ENCODE measurements at regions not wholly inside any gene's neighbourhood (a gene's known extent, or its start where the extent isn't known, plus 50 kb on each side); places are given as distances from the start of the nearest gene placed in this dataset.

DNA sequence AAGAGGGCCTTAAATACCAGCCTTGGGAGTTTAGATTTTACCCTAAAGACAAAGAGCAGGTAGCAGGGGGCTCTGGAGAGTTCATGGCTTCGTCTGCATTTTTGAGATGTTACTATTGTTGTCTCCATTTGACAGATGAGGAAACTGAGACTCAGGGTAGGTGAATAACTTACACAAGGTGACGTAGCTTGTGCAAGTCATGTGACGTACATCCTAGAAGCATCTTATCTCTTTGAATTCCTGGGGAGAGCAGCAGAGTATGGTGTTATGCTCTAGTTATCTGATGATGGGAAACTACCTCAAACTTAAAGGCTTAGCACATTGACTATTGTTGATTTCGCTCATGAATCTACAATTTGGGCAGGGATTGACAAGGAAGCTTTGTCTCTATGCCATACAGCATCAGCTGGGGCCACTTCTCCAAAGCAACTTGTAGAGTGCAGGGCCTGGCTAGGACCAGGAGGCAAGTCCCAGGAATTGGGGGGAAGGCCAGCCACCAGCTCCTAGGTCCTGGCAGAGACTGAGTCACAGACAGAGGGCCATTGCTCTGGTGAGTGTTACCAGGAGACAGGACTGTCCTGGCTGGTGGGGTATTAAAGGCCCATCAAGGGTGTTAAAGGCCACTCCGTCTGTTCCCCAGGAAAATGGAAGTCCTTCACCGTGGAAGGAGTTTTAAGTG, 52.1 kb upstream of the TSKU start:
- H3K4me1 ChIP-seq = peaks cover 18% of the 10 kb centered on the region
- no peak for DNase-seq (ENCODE audit: low read depth in 1 of 2, low spot score in 1 of 2)
- H3K9me3 ChIP-seq = no peaks in the 10 kb centered on the region
- no peak for FAIRE-seq
- no peak overlapping the region for H3K4me2 ChIP-seq
- H3K4me3 ChIP-seq = no peak overlapping the region
- ChIA-PET CTCF (interaction anchor here (0.8 to 9.8 kb wide), 7 partner anchors 8 to 360 kb away, joined by 3 to 207 read pairs (median 20); no protein-coding TSS in a partner anchor), POLR2A (no interaction called here)
- 0 out of 6 replicates have a peak overlapping the region, but pooled peaks of 1 of the 2 experiments have one; percentile 15 for H3K27ac ChIP-seq
- no peak for ATAC-seq
- no peak for TF ChIP-seq RCOR1 (IDR thresholded peaks at IDR 0.05; ENCODE audit: low read depth, low read length)
- TF ChIP-seq PHF8 (IDR thresholded peaks at IDR 0.05; ENCODE audit: borderline replicate concordance, low read depth) = no peak
- no peak for TF ChIP-seq BHLHE40 (IDR thresholded peaks at IDR 0.05; ENCODE audit: low read depth, low read length)
- TF ChIP-seq, protein P1, sequence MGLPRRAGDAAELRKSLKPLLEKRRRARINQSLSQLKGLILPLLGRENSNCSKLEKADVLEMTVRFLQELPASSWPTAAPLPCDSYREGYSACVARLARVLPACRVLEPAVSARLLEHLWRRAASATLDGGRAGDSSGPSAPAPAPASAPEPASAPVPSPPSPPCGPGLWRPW (IDR thresholded peaks at IDR 0.05) = no peak
- TF ChIP-seq RARB (CRISPR knock-in tag; IDR thresholded peaks at IDR 0.05) = no peak
- TF ChIP-seq TP53 (CRISPR knock-in tag; IDR thresholded peaks at IDR 0.05) = no peak
- TF ChIP-seq, protein P2, sequence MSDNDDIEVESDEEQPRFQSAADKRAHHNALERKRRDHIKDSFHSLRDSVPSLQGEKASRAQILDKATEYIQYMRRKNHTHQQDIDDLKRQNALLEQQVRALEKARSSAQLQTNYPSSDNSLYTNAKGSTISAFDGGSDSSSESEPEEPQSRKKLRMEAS (IDR thresholded peaks at IDR 0.05) = no peak
- no peak for TF ChIP-seq FOSL2 (IDR thresholded peaks at IDR 0.05)
- no peak for TF ChIP-seq FOSL2 (CRISPR knock-in tag; IDR thresholded peaks at IDR 0.05)
- no peak for TF ChIP-seq NR3C1 (IDR thresholded peaks at IDR 0.05)
- TF ChIP-seq, protein P3, sequence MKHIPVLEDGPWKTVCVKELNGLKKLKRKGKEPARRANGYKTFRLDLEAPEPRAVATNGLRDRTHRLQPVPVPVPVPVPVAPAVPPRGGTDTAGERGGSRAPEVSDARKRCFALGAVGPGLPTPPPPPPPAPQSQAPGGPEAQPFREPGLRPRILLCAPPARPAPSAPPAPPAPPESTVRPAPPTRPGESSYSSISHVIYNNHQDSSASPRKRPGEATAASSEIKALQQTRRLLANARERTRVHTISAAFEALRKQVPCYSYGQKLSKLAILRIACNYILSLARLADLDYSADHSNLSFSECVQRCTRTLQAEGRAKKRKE (CRISPR knock-in tag; IDR thresholded peaks at IDR 0.05; ENCODE audit: low read depth) = no peak
- no peak for TF ChIP-seq ZSCAN20 (CRISPR knock-in tag; IDR thresholded peaks at IDR 0.05)
- no peak for TF ChIP-seq MYC (IDR thresholded peaks at IDR 0.05; ENCODE audit: borderline replicate concordance, low read length)
- no peak for TF ChIP-seq CHD2 (IDR thresholded peaks at IDR 0.05; ENCODE audit: low read length, partially characterized antibody)
- 70% methylated on average over 6 of the region's 6 CpGs for WGBS (ENCODE audit: missing lambda C conversion rate)

DNA sequence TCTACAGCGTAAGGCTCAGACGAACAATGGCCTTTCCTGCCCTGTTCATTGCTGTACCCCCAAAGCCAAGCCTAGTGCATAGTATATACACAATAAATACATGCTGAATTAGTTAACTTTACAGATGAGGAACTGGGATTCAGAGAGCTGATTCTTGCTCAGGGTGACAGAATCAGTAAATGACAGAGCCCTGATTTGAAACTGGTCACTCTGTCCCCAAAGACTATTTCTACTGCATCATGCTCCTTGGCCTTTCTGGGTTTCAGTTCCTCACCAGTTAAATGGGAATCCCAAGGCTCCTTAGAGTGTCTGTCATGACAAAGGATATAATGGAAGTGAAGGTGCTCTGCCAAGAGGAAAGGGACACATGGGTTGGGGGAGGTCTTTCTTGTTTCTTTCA, 50.5 kb upstream of the TSKU start:
- 92% methylated on average over 2 of the region's 2 CpGs for WGBS (ENCODE audit: missing lambda C conversion rate)
- TF ChIP-seq, protein P4, sequence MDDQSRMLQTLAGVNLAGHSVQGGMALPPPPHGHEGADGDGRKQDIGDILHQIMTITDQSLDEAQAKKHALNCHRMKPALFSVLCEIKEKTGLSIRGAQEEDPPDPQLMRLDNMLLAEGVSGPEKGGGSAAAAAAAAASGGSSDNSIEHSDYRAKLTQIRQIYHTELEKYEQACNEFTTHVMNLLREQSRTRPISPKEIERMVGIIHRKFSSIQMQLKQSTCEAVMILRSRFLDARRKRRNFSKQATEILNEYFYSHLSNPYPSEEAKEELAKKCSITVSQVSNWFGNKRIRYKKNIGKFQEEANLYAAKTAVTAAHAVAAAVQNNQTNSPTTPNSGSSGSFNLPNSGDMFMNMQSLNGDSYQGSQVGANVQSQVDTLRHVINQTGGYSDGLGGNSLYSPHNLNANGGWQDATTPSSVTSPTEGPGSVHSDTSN (IDR thresholded peaks at IDR 0.05) = no peak
- TF ChIP-seq PHF8 (IDR thresholded peaks at IDR 0.05; ENCODE audit: borderline replicate concordance, low read depth) (no peak), JUN (IDR thresholded peaks at IDR 0.05) (no peak), FOSL2 (IDR thresholded peaks at IDR 0.05) (no peak), FOSL2 (CRISPR knock-in tag; IDR thresholded peaks at IDR 0.05) (no peak), EHMT2 (IDR thresholded peaks at IDR 0.05; ENCODE audit: low read depth) (no peak), JUNB (IDR thresholded peaks at IDR 0.05) (no peak), ZC3H11A (IDR thresholded peaks at IDR 0.05) (no peak), POLR2AphosphoS2 (conservative IDR thresholded peaks at IDR 0.05; ENCODE audit: low read length) (no peak), RFX5 (IDR thresholded peaks at IDR 0.05) (no peak), MAFK (IDR thresholded peaks at IDR 0.05; ENCODE audit: partially characterized antibody) (no peak), CEBPB (IDR thresholded peaks at IDR 0.05) (no peak), MAZ (IDR thresholded peaks at IDR 0.05; ENCODE audit: borderline replicate concordance, low read depth, low read length) (no peak), EP300 (IDR thresholded peaks at IDR 0.05) (no peak), RAD21 (conservative IDR thresholded peaks at IDR 0.05 in 1 of 2, IDR thresholded peaks at IDR 0.05 in 1 of 2) (no peak), KDM1A (IDR thresholded peaks at IDR 0.05; ENCODE audit: low read depth) (no peak)
- TF ChIP-seq, protein P5, sequence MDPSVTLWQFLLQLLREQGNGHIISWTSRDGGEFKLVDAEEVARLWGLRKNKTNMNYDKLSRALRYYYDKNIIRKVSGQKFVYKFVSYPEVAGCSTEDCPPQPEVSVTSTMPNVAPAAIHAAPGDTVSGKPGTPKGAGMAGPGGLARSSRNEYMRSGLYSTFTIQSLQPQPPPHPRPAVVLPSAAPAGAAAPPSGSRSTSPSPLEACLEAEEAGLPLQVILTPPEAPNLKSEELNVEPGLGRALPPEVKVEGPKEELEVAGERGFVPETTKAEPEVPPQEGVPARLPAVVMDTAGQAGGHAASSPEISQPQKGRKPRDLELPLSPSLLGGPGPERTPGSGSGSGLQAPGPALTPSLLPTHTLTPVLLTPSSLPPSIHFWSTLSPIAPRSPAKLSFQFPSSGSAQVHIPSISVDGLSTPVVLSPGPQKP (IDR thresholded peaks at IDR 0.05; ENCODE audit: low read depth, low read length) = no peak
- TF ChIP-seq, protein P6, sequence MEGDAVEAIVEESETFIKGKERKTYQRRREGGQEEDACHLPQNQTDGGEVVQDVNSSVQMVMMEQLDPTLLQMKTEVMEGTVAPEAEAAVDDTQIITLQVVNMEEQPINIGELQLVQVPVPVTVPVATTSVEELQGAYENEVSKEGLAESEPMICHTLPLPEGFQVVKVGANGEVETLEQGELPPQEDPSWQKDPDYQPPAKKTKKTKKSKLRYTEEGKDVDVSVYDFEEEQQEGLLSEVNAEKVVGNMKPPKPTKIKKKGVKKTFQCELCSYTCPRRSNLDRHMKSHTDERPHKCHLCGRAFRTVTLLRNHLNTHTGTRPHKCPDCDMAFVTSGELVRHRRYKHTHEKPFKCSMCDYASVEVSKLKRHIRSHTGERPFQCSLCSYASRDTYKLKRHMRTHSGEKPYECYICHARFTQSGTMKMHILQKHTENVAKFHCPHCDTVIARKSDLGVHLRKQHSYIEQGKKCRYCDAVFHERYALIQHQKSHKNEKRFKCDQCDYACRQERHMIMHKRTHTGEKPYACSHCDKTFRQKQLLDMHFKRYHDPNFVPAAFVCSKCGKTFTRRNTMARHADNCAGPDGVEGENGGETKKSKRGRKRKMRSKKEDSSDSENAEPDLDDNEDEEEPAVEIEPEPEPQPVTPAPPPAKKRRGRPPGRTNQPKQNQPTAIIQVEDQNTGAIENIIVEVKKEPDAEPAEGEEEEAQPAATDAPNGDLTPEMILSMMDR (IDR thresholded peaks at IDR 0.05) = no peak
- TF ChIP-seq, protein P7, sequence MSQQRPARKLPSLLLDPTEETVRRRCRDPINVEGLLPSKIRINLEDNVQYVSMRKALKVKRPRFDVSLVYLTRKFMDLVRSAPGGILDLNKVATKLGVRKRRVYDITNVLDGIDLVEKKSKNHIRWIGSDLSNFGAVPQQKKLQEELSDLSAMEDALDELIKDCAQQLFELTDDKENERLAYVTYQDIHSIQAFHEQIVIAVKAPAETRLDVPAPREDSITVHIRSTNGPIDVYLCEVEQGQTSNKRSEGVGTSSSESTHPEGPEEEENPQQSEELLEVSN (IDR thresholded peaks at IDR 0.05; ENCODE audit: borderline replicate concordance, low read depth) = no peak
- TF ChIP-seq, protein P2 (IDR thresholded peaks at IDR 0.05) = no peak

More for the DNA sequence above, 50.5 kb upstream of the TSKU start:
- ChIA-PET POLR2A (no interaction called here), CTCF (interaction anchor here (1.3 to 9.8 kb wide), 10 partner anchors 10 to 187 kb away, joined by 3 to 207 read pairs (median 36); no protein-coding TSS in a partner anchor)
- peaks cover 24% of the 10 kb centered on the region for H3K4me1 ChIP-seq
- H3K4me3 ChIP-seq = no peak overlapping the region
- no peaks in the 10 kb centered on the region for H3K9me3 ChIP-seq
- H3K4me2 ChIP-seq = no peak overlapping the region
- FAIRE-seq (no peak), DNase-seq (ENCODE audit: low read depth in 1 of 2, low spot score in 1 of 2) (no peak), ATAC-seq (no peak)
- H3K27ac ChIP-seq = peak overlapping the region in 1 of 2 experiments; percentile 79; a peak in 2 of 6 replicates
